Fibroblast of lung (primary cell): ENCODE measurements at regions not wholly inside any gene's neighbourhood (a gene's known extent, or its start where the extent isn't known, plus 50 kb on each side); places are given as distances from the start of the nearest gene placed in this dataset.
"Not testable (repeated sequence)": the region's sequence is repeated elsewhere in the genome, so short reads cannot be mapped to it uniquely, and the experiment has no call there.

Experiments
- DNase-seq, 2 donors: peaks; one replicate each; pipeline versions ENCODE4 v3.0.0 to v3.0.0-alpha.2; 2010; ENCODE audit warnings: low read depth in 2 of 2
- H2AFZ ChIP-seq: 2 replicates; pipeline ENCODE4 v1.5.1; 2012; ENCODE audit warnings: low read length, control low read depth, inconsistent platforms
- H3K27ac ChIP-seq: 2 replicates; pipeline ENCODE4 v1.5.1; 2011; ENCODE audit warnings: low read length, control low read depth; ENCODE audit not compliant: insufficient read depth
- H3K27me3 ChIP-seq: 2 replicates; pipeline ENCODE4 v1.5.1; 2011; ENCODE audit warnings: mild to moderate bottlenecking, low read length; ENCODE audit not compliant: control insufficient read depth, insufficient read depth
- H3K36me3 ChIP-seq: 2 replicates; pipeline ENCODE4 v1.5.1; 2011; ENCODE audit warnings: low read length; ENCODE audit not compliant: control insufficient read depth, insufficient read depth
- H3K4me1 ChIP-seq: 2 replicates; pipeline ENCODE4 v1.5.1; 2011; ENCODE audit warnings: low read length; ENCODE audit not compliant: control insufficient read depth, insufficient read depth; ENCODE audit errors: extremely low read depth
- H3K4me2 ChIP-seq: 2 replicates; pipeline ENCODE4 v1.5.1; 2011; ENCODE audit warnings: low read length, control low read depth; ENCODE audit not compliant: insufficient read depth; ENCODE audit errors: extremely low read depth
- H3K4me3 ChIP-seq, 4 experiments: fragments of 200-600 bp in 1 of 4; sonication (generic) in 1 of 4; replicated peaks in 1 of 4; 2 replicates each; pipeline ENCODE4 v1.5.1; 2011 to 2016; ENCODE audit warnings: low read length in 4 of 4, low read depth in 3 of 4, mild to moderate bottlenecking in 3 of 4, control low read depth in 2 of 4, inconsistent platforms in 1 of 4, mixed read lengths in 1 of 4; ENCODE audit not compliant: insufficient read depth in 1 of 4; ENCODE audit errors: control extremely low read depth in 1 of 4
- H3K79me2 ChIP-seq: 2 replicates; pipeline ENCODE4 v1.5.1; 2012; ENCODE audit warnings: mild to moderate bottlenecking, low read length, inconsistent platforms; ENCODE audit not compliant: control insufficient read depth, insufficient read depth
- H3K9ac ChIP-seq: 2 replicates; pipeline ENCODE4 v1.5.1; 2011; ENCODE audit warnings: mild to moderate bottlenecking, low read length, control low read depth; ENCODE audit not compliant: insufficient read depth
- H3K9me3 ChIP-seq: 2 replicates; pipeline ENCODE4 v1.5.1; 2012; ENCODE audit warnings: low read depth, low read length; ENCODE audit not compliant: control insufficient read depth, insufficient read depth
- H4K20me1 ChIP-seq: 2 replicates; pipeline ENCODE4 v1.5.1; 2011; ENCODE audit warnings: low read length; ENCODE audit not compliant: control insufficient read depth, insufficient read depth; ENCODE audit errors: extremely low read depth
- EZH2 ChIP-seq: IDR thresholded peaks from 2 replicates; pipeline ENCODE4 v1.5.1; 2012; ENCODE audit warnings: low read length, control low read depth, mild to moderate bottlenecking; ENCODE audit errors: missing control alignments
- TF ChIP-seq, protein P1 (sequence below), 2 donors: IDR thresholded peaks in 1 of 2; conservative IDR thresholded peaks in 1 of 2; 1 replicate in 1 of 2; 2 replicates in 1 of 2; pipeline ENCODE4 v1.5.1; 2011 to 2012; ENCODE audit warnings: low read length in 2 of 2, control low read depth in 1 of 2, inconsistent platforms in 1 of 2, low read depth in 1 of 2, mild to moderate bottlenecking in 1 of 2

GRCh38 chr13:109314101-109314500 is 472.3 kb downstream of the IRS2 start:
- no peak overlapping the region for H3K27ac ChIP-seq
- TF ChIP-seq, protein P1, sequence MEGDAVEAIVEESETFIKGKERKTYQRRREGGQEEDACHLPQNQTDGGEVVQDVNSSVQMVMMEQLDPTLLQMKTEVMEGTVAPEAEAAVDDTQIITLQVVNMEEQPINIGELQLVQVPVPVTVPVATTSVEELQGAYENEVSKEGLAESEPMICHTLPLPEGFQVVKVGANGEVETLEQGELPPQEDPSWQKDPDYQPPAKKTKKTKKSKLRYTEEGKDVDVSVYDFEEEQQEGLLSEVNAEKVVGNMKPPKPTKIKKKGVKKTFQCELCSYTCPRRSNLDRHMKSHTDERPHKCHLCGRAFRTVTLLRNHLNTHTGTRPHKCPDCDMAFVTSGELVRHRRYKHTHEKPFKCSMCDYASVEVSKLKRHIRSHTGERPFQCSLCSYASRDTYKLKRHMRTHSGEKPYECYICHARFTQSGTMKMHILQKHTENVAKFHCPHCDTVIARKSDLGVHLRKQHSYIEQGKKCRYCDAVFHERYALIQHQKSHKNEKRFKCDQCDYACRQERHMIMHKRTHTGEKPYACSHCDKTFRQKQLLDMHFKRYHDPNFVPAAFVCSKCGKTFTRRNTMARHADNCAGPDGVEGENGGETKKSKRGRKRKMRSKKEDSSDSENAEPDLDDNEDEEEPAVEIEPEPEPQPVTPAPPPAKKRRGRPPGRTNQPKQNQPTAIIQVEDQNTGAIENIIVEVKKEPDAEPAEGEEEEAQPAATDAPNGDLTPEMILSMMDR (conservative IDR thresholded peaks at IDR 0.05 in 1 of 2, IDR thresholded peaks at IDR 0.05 in 1 of 2; ENCODE audit: low read depth in 1 of 2, low read length in 2 of 2): no peak
- no peak for TF ChIP-seq EZH2

DNA sequence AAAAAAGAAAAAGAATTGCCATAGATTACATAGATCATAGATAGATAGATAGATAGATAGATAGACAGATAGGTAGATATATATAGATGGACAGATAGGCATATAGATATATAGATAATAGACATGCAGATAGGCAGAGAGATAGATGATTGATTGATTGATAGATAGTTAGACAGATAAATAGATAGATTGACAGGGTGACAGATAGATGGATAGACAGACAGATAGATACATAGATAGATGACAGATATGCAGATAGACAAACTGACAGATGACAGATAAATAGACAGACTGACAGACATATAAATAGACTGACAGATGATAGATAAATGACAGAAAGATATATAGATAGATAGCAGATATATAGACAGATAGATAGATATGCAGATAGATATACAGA is 474.0 kb downstream of the IRS2 start:
- H3K9me3 ChIP-seq: no peaks in the 10 kb centered on the region
- DNase-seq: no peak
- no peaks in the 10 kb centered on the region for H3K4me1 ChIP-seq
- H3K27ac ChIP-seq: no peak overlapping the region
- no peak overlapping the region for H3K4me3 ChIP-seq
- H3K36me3 ChIP-seq: no peaks in the 10 kb centered on the region
- TF ChIP-seq, protein P1 (conservative IDR thresholded peaks at IDR 0.05 in 1 of 2, IDR thresholded peaks at IDR 0.05 in 1 of 2; ENCODE audit: low read depth in 1 of 2, low read length in 2 of 2): no peak
- no peak for TF ChIP-seq EZH2
- no peaks in the 10 kb centered on the region for H4K20me1 ChIP-seq
- H3K79me2 ChIP-seq: no peaks in the 10 kb centered on the region
- H3K9ac ChIP-seq: no peak overlapping the region
- no peak overlapping the region for H3K4me2 ChIP-seq
- no peaks in the 10 kb centered on the region for H3K27me3 ChIP-seq
- H2AFZ ChIP-seq: no peak overlapping the region

More at GRCh38 chr13:109314101-109314500, 472.3 kb downstream of the IRS2 start:
- no peak overlapping the region for H2AFZ ChIP-seq
- H3K4me2 ChIP-seq: no peak overlapping the region
- H3K79me2 ChIP-seq: no peaks in the 10 kb centered on the region
- H3K9me3 ChIP-seq: no peaks in the 10 kb centered on the region
- H4K20me1 ChIP-seq: no peaks in the 10 kb centered on the region
- no peaks in the 10 kb centered on the region for H3K36me3 ChIP-seq
- H3K27me3 ChIP-seq: no peaks in the 10 kb centered on the region
- no peaks in the 10 kb centered on the region for H3K4me1 ChIP-seq
- H3K4me3 ChIP-seq: no peak overlapping the region
- DNase-seq: no peak
- no peak overlapping the region for H3K9ac ChIP-seq

DNA sequence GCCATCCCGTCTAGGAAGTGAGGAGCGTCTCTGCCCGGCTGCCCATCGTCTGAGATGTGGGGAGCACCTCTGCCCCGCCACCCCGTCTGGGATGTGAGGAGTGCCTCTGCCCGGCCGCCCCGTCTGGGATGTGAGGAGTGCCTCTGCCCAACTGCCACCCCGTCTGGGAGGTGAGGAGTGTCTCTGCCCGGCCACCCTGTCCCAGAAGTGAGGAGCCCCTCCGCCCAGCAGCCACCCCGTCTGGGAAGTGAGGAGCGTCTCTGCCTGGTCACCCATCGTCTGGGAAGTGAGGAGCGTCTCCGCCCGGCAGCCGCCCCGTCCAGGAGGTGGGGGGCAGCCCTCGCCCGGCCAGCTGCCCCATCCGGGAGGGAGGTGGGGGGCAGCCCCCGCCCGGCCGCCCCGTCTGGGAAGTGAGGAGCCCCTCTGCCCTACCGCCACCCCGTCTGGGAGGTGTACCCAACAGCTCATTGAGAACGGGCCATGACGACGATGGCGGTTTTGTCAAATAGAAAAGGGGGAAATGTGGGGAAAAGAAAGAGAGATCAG is 474.9 kb downstream of the IRS2 start:
- H3K79me2 ChIP-seq, H4K20me1 ChIP-seq, H3K27me3 ChIP-seq, H3K36me3 ChIP-seq, H3K4me1 ChIP-seq, H2AFZ ChIP-seq, DNase-seq, H3K9me3 ChIP-seq, H3K4me3 ChIP-seq, H3K9ac ChIP-seq, H3K27ac ChIP-seq, H3K4me2 ChIP-seq: not testable (repeated sequence)
